LHCN-M2 (cell line): ENCODE measurements at regions not wholly inside any gene's neighbourhood (a gene's known extent, or its start where the extent isn't known, plus 50 kb on each side); places are given as distances from the start of the nearest gene placed in this dataset.

Experiments used
- DNase-seq: peaks from one replicate; pipeline ENCODE4 v3.0.0-alpha.2; 2012; ENCODE audit warnings: low read depth

GRCh38 chr12:59240048-59240447 lies 319.7 kb upstream of the LRIG3 start:
- DNase-seq, result peak; percentile 2

- DNase-seq, result no peak
Observed at GRCh38 chr12:59234391-59234790, 314.1 kb upstream of the LRIG3 start.

GRCh38 chr12:59230334-59230733 lies 310.0 kb upstream of the LRIG3 start:
- no peak for DNase-seq

- no peak for DNase-seq
Observed at GRCh38 chr12:59219148-59219547, 298.8 kb upstream of the LRIG3 start.

- no peak for DNase-seq
Observed at GRCh38 chr12:59196989-59197388, 276.7 kb upstream of the LRIG3 start.

GRCh38 chr12:59194794-59195193 lies 274.5 kb upstream of the LRIG3 start:
- DNase-seq, result no peak

GRCh38 chr12:59193476-59194050 lies 273.3 kb upstream of the LRIG3 start:
- DNase-seq, result no peak

- no peak for DNase-seq
Observed at GRCh38 chr12:59191372-59191771, 271.1 kb upstream of the LRIG3 start.

GRCh38 chr12:59186451-59186850 lies 266.1 kb upstream of the LRIG3 start:
- no peak for DNase-seq

- DNase-seq, result peak; percentile 39
Observed at GRCh38 chr12:59185295-59185694, 265.0 kb upstream of the LRIG3 start.

GRCh38 chr12:59182658-59183455 lies 262.6 kb upstream of the LRIG3 start:
- peak; percentile 3 for DNase-seq

- DNase-seq, result peak; percentile 5
Observed at GRCh38 chr12:59182191-59182590, 261.9 kb upstream of the LRIG3 start.

- peak; percentile 7 for DNase-seq
Observed at GRCh38 chr12:59181196-59181777, 261.0 kb upstream of the LRIG3 start.

GRCh38 chr12:59179231-59179630 lies 258.9 kb upstream of the LRIG3 start:
- peak; percentile 54 for DNase-seq

- no peak for DNase-seq
Observed at GRCh38 chr12:59173695-59174094, 253.4 kb upstream of the LRIG3 start.

GRCh38 chr12:59168647-59169046 lies 248.3 kb upstream of the LRIG3 start:
- DNase-seq, result no peak

GRCh38 chr12:59166457-59166856 lies 246.2 kb upstream of the LRIG3 start:
- DNase-seq, result no peak

- peak; percentile 53 for DNase-seq
Observed at GRCh38 chr12:59164991-59165718, 244.9 kb upstream of the LRIG3 start.

- DNase-seq, result no peak
Observed at GRCh38 chr12:59164226-59164625, 243.9 kb upstream of the LRIG3 start.

GRCh38 chr12:59158681-59159080 lies 238.4 kb upstream of the LRIG3 start:
- DNase-seq, result no peak

- DNase-seq, result no peak
Observed at GRCh38 chr12:59158066-59158465, 237.8 kb upstream of the LRIG3 start.

- no peak for DNase-seq
Observed at GRCh38 chr12:59155448-59155847, 235.1 kb upstream of the LRIG3 start.
